HG03066 (cell line): ENCODE measurements at regions not wholly inside any gene's neighbourhood (a gene's known extent, or its start where the extent isn't known, plus 50 kb on each side); places are given as distances from the start of the nearest gene placed in this dataset.
"Not testable (repeated sequence)": the region's sequence is repeated elsewhere in the genome, so short reads cannot be mapped to it uniquely, and the experiment has no call there.

ENCODE experiments used
- ATAC-seq: cut with Tn5 transposase; IDR thresholded peaks from one replicate; pipeline ENCODE4 v1.9.1; 2021; ENCODE audit warnings: low read depth; ENCODE audit not compliant: unreplicated experiment

- ATAC-seq, result not testable (repeated sequence)
Measured at GRCh38 chr17:26881195-26881594, 412.7 kb upstream of the WSB1 start.

GRCh38 chr17:26882097-26882761 is 411.7 kb upstream of the WSB1 start:
- ATAC-seq, result peak; percentile 61

GRCh38 chr17:26883878-26884740 is 409.8 kb upstream of the WSB1 start:
- not testable (repeated sequence) for ATAC-seq

- ATAC-seq, result not testable (repeated sequence)
Measured at GRCh38 chr17:26884741-26885059, 409.2 kb upstream of the WSB1 start.

GRCh38 chr17:26885244-26885970 is 408.5 kb upstream of the WSB1 start:
- ATAC-seq, result not testable (repeated sequence)
